NCI-H460 (cell line): ENCODE measurements at regions not wholly inside any gene's neighbourhood (a gene's known extent, or its start where the extent isn't known, plus 50 kb on each side); places are given as distances from the start of the nearest gene placed in this dataset.
"Not testable (repeated sequence)": the region's sequence is repeated elsewhere in the genome, so short reads cannot be mapped to it uniquely, and the experiment has no call there.

Source experiments
- DNase-seq: peaks from one replicate; pipeline ENCODE4 v3.0.0-alpha.2; 2016; ENCODE audit warnings: low read depth; ENCODE audit errors: extremely low read depth

DNA sequence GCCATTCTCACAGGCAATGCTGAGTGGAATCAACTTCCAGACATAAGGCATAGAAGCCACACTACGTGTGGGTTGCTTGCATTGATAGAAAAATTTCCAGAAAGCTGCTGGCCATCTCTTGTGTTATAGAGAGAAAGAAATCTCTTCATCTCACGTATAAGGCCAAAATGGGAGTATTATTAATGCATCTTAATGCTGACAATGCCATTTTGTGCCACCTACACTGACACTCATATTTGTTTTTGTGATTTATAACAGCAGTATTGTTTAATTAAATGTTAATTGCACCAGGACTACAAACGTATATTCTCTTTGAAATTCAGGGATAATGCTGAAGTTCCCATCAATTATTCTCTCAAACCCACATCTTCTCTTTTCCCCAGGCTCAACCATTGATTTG lies 56.1 kb upstream of the TMEM132D start:
- DNase-seq: no peak

- DNase-seq: no peak
Observed at GRCh38 chr12:129961091-129961490, 57.3 kb upstream of the TMEM132D start.

DNA sequence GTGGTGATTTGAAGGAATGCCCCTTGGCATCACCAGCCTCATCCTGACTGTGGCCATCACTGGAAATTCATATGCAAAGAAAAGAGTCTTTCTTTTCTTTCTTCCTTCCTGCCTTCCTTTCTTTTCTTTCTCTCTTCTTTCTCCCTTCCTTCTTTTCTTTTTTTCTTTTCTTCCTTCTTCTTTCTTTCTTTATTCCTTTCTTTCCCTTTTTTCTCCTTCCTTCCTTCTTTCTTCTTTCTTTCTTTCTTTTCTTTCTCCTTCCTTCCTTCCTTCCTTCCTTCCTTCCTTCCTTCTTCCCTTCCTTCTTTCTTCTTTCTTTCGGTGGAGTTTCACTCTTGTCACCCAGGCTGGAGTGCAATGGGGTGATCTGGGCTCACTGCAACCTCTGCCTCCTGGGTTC lies 58.0 kb upstream of the TMEM132D start:
- DNase-seq: no peak

GRCh38 chr12:129964300-129964699 lies 60.5 kb upstream of the TMEM132D start:
- no peak for DNase-seq

- DNase-seq: no peak
Observed at GRCh38 chr12:129964826-129965457, 61.1 kb upstream of the TMEM132D start.

DNA sequence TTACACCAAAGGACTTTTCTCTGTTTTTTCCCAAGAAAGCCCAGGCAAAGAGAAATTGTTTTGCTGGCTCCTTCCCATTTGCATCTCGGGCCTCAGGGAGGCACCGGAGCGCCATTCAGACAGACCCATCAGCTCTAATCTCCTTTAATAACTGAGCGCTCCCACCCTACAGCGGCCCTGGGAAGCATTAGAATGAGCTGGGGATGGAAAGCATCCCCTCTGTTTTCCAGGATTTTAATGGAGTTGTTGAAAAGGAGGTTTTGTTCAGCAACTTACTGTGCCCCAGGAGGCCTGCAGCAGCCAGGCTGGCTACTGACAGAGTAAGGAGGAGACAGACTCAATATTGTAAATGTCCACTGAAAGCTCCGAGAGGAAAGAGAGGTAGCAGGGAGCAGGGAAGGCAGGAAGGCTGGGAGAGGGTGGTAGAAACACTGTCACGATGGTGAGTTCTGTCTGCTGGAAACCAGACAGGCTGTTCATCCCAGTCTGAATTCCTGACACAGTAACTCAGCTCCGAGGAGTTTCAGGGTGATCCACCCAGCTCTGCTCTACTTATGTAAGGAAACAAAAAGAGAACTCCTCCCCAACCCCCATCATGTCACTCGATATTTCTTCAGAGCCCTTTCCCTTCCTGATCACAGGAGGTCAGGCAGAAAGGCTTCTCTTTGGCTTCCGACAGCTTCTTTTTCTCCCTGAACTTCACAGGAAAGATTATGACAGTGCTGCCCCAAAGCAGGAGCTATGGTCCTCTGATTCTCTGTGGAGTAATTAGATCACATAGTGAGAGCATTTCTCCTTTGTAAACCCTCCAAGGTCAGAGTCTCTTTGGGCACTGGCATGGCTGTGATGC lies 62.5 kb upstream of the TMEM132D start:
- no peak for DNase-seq

- DNase-seq: no peak
Observed at GRCh38 chr12:129971721-129972120, 67.9 kb upstream of the TMEM132D start.

DNA sequence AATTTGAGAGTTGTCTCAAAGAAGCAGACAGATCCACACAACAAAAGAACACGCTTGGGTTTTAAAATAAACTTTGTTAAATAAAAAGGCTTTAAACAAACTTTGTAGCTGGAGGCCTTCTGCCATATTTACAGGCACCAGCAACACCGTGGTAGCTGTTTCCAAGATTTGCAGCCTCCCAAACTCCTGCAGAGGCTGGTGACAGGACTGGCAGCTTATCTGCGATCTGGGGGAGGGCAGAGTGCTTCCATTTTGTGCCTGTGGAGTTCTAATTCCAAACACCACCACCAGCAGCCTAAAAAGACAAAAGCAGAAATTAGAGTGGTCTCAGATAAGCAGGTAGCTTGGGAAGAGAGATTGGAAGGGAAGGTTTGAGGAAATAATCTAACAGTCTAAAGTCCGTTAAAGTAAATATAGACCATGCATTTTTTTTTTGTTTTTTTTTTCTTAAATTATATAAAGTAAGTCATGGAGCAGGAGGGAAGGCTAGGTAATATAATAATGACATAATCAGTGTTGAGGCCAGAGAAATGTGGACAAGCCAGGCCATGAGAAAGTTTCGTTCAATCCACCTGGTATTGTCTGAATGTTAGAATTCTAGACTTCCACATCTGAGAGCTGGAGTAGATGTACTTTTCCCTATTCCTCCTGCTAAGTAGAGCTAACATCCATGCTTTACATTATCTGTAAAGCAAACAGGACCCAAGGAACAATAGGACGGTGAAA lies 69.6 kb upstream of the TMEM132D start:
- DNase-seq: no peak

- DNase-seq: no peak
Observed at GRCh38 chr12:129984106-129984505, 80.3 kb upstream of the TMEM132D start.

- DNase-seq: no peak
Observed at GRCh38 chr12:129987841-129988240, 84.0 kb upstream of the TMEM132D start.

GRCh38 chr12:129994634-129995033 lies 90.8 kb upstream of the TMEM132D start:
- DNase-seq: no peak

DNA sequence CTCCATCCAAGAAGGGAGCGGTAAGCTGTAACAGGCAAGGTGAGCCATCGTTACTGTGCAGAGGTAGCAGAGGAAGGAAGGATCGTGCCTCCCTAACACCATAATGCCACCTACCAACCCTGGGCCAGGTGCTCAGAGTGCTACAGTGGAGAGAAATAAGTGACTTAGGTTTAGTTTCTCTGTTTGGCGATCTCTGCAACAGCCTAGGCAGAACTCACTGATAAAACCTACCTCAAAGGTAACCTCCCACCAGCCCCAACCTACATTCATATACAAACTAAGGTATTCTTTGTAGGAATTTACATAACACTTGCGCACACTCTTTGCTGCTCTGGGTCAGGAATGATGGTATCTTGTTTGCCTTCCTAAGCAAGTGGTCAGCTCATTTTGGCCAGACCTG lies 93.4 kb upstream of the TMEM132D start:
- DNase-seq: no peak

DNA sequence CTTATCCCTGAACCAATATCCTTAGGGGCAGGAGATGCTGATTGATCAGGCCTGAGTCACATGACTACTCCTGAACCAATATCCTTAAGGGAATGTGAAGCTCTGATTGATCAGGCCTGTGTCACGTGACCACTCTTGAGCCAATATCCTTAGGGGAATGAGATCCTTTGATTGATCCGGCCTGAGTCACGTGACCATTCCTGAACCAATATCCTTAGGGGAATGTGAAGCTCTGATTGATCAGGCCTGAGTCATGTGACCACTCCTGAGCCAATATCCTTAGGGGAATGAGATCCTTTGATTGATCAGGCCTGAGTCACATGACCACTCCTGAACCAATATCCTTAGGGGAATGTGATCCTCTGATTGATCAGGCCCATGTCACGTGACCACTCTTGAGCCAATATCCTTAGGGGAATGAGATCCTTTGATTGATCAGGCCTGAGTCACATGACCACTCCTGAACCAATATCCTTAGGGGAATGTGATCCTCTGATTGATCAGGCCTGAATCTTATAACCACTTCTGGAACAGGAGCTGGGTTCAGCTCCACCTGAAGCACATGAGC lies 100.6 kb upstream of the TMEM132D start:
- not testable (repeated sequence) for DNase-seq

DNA sequence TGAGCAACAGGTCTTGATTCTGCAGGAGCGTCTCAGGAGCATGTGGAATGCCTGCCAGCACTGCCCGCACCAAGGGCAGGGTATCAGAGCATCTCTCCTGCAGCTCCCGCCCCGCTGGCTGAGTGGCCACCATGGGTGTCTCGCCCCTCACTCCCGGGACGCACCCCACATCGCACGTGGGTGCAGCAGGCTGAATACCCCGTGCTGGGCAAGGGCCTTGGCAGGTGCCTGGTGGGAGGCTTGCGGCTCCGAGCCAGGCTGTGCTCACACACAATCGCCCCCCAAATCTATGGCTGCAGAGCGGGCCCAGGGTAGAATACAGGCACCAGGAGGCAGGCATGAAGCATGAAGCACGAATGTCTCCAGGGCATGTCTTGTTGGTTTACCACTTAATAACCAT lies 103.9 kb upstream of the TMEM132D start:
- no peak for DNase-seq

DNA sequence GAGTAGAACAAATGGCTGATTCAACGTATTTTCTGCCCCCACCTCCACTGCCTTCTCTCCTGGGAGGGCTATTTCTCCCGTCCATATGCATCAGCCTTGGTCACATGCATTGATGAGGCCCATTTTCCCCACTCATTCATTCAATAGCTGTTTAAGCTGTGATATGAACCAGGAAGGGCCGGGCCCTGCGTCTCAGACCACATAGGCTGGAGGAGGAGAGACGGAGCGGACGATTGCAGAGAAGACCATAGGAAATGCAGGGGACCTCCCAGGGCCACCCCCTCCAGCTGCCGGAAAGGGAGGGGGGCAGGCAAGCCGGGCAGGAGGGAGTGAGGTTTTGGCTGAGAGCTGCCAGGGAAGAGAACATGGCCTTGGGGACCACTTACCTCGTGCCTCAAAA lies 104.4 kb upstream of the TMEM132D start:
- DNase-seq: no peak

GRCh38 chr12:130009961-130010360 lies 106.1 kb upstream of the TMEM132D start:
- no peak for DNase-seq

DNA sequence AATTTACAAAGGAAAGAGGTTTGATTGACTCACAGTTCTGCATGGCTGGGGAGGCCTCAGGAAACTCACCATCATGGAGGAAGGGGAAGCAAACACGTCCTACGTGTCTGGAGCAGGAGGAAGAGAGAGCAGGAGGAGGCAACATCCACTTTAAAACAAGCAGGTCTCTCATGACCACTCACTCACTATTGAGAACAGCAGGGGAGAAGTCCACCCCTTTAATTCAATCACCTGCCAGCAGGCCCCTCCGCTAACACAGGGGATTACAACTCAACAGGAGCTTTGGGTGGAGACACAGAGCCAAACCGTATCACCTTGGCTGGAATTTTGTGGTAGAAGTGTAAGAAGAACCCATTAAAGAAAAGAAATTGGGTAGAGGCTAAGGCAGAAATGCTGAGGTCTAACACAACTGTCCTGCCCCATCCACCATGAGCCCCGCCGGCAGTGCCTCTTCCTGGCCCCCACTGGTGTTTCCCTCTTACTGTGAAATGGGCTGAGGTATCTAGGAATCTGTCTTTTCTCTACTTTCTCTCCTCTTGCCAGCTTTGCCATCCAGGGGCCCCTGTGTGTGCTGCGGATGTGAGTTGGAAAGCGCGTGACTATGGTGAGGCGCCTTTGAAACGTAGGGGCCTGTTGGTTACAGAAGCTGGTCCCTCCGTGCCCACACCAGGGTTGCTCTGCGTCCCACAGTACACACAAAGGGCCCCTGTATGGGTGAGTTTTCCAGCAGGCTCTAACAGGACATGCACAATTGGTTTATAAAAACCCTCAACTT lies 108.0 kb upstream of the TMEM132D start:
- DNase-seq: no peak

GRCh38 chr12:130013771-130014484 lies 110.1 kb upstream of the TMEM132D start:
- peak; percentile 41 for DNase-seq

GRCh38 chr12:130014485-130014807 lies 110.6 kb upstream of the TMEM132D start:
- no peak for DNase-seq

GRCh38 chr12:130016194-130016593 lies 112.4 kb upstream of the TMEM132D start:
- DNase-seq: no peak
